NCI-H345 treated with DMSO at 0.1 percent for 48 hours (cell line): ENCODE measurements at regions not wholly inside any gene's neighbourhood (a gene's known extent, or its start where the extent isn't known, plus 50 kb on each side); places are given as distances from the start of the nearest gene placed in this dataset.
"Not testable (repeated sequence)": the region's sequence is repeated elsewhere in the genome, so short reads cannot be mapped to it uniquely, and the experiment has no call there.

ENCODE experiments used
- DNase-seq: peaks from one replicate; lab custom pipeline; 2025; ENCODE audit not compliant: unreplicated experiment; lab: John Stamatoyannopoulos, UW

- no peak for DNase-seq
These were observed 142.5 kb upstream of the TRPC4 start for GRCh38 chr13:38012096-38012495.

- DNase-seq = peak; percentile 11
These were observed 139.1 kb upstream of the TRPC4 start for GRCh38 chr13:38008636-38009035.

- DNase-seq = no peak
These were observed 133.0 kb upstream of the TRPC4 start for GRCh38 chr13:38002606-38003005.

GRCh38 chr13:37997641-37998040 is 128.1 kb upstream of the TRPC4 start:
- DNase-seq = no peak

GRCh38 chr13:37995092-37995491 is 125.5 kb upstream of the TRPC4 start:
- DNase-seq = no peak

GRCh38 chr13:37986811-37987210 is 117.2 kb upstream of the TRPC4 start:
- DNase-seq = no peak

GRCh38 chr13:37985281-37985680 is 115.7 kb upstream of the TRPC4 start:
- no peak for DNase-seq

- no peak for DNase-seq
These were observed 114.8 kb upstream of the TRPC4 start for GRCh38 chr13:37984357-37984756.

- no peak for DNase-seq
These were observed 112.4 kb upstream of the TRPC4 start for GRCh38 chr13:37981932-37982331.

- DNase-seq = no peak
These were observed 109.1 kb upstream of the TRPC4 start for GRCh38 chr13:37978680-37979079.

- DNase-seq = no peak
These were observed 99.0 kb upstream of the TRPC4 start for GRCh38 chr13:37968555-37968954.

- no peak for DNase-seq
These were observed 96.7 kb upstream of the TRPC4 start for GRCh38 chr13:37966266-37966665.

- no peak for DNase-seq
These were observed 90.9 kb upstream of the TRPC4 start for GRCh38 chr13:37960427-37960826.

- no peak for DNase-seq
These were observed 89.7 kb upstream of the TRPC4 start for GRCh38 chr13:37959284-37959683.

GRCh38 chr13:37956536-37956935 is 87.0 kb upstream of the TRPC4 start:
- no peak for DNase-seq

- DNase-seq = not testable (repeated sequence)
These were observed 85.0 kb upstream of the TRPC4 start for GRCh38 chr13:37954597-37954996.

- no peak for DNase-seq
These were observed 84.6 kb upstream of the TRPC4 start for GRCh38 chr13:37954191-37954590.

- DNase-seq = no peak
These were observed 84.1 kb upstream of the TRPC4 start for GRCh38 chr13:37953696-37954095.

GRCh38 chr13:37950016-37950415 is 80.4 kb upstream of the TRPC4 start:
- no peak for DNase-seq

GRCh38 chr13:37947419-37948140 is 78.0 kb upstream of the TRPC4 start:
- DNase-seq = no peak

GRCh38 chr13:37945651-37946575 is 76.3 kb upstream of the TRPC4 start:
- DNase-seq = no peak

- DNase-seq = no peak
These were observed 75.4 kb upstream of the TRPC4 start for GRCh38 chr13:37944869-37945442.
